Skin of body (tissue), 2 donors: ENCODE measurements at regions not wholly inside any gene's neighbourhood (a gene's known extent, or its start where the extent isn't known, plus 50 kb on each side); places are given as distances from the start of the nearest gene placed in this dataset. TPM values are rescaled to one million over a fixed set of nuclear protein-coding genes. Genes with fewer than 3 reads are reported as not detected.

Experiments used
- DNase-seq: peaks from one replicate; lab custom pipeline; 2025; lab: John Stamatoyannopoulos, UW
- small RNA-seq: library from RNA; depleted of rRNA; stranded (forward); fragments of <200 nt; gene quantifications from one replicate; pipeline ENCODE3, GENCODE V24; 2014; ENCODE audit warnings: low replicate concordance

GRCh38 chr2:157934684-157935377 is 58.7 kb upstream of the ACVR1 start:
- DNase-seq: no peak

DNA sequence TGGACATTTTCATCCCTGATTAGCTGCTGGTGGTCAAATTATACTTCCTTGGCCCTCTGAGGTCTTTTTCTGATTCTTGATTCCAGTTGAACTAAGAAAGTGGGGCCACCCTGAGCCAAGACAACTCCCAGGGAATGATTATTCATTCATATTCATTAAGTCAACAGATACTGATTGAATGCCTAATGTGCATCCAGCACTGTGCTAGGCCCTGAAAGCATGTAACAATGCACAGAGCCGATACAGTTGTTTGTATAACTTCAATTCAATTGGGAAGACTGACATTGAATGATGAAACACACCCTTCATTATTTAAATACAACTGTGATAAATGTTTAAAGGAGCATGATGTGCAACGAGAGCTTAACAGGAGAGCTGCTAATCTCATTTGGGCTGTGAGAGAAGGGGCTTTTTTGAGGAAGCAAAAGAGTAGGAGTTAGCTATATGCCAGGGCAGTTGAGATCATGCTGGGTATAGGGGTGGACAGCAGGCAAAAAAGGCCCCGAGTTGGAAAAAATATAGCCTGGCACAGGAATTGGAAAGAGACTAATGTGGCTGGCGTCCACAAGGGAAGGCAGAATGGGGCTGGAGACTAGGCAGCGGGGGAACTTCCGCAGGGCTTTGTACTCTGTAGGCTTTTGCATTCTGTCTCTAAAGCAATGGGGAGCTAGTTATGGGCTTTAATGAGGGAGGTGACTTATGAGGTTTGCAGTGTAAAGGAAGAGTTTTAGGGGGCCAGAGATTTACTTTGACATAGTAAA is 57.2 kb upstream of the ACVR1 start:
- DNase-seq: no peak

DNA sequence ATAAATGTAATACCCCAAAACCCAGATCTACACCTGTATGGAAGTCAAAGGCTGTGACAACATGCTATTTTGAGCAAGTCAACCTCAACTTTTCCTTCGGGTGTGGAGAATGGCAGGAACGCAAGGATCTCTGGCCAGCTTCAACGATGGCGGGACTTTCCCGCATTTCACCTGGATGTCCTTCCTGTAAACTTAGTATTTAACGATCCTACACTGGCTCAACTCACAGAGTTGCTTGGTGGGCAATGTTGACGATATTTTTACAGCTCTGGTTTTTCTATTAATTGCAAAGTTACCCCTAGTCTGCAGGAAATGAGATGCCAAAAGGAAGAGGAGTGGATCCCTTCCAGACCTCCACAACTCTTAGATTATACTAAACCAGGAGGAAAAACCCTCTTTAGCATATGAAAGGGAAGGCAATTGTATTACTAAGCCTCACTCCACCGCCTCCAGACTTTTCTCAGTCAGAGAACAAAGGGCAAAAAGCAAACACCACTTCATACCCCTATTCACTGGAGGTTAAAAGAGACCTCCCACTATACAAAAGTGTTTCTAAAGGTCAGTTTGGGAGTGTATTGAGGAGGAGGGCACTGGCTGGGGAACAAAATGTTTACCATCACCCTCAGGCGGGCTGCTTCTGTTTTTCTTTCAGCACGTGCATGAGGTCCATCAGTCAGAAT is 56.5 kb upstream of the ACVR1 start:
- no peak for DNase-seq

DNA sequence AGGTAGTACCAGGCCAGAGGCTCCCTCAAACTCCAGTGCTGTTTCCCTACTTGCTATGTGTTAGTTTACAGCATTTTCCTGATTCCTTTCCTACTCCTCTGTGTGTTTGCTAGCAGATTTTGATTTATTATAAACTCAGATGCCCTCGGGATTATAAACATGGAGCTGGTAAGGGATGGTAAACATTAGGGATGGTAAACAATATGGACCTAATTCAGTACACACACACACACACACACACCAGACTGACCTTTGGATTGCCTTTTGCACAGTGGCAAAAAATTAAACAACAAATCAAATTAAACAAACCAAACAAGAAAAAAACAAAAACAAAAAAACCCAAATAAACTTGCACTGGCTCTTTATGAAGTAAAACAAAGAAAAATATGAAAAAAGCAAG is 55.4 kb upstream of the ACVR1 start:
- no peak for DNase-seq

- no peak for DNase-seq
These were observed 54.6 kb upstream of the ACVR1 start for GRCh38 chr2:157930728-157931127.

DNA sequence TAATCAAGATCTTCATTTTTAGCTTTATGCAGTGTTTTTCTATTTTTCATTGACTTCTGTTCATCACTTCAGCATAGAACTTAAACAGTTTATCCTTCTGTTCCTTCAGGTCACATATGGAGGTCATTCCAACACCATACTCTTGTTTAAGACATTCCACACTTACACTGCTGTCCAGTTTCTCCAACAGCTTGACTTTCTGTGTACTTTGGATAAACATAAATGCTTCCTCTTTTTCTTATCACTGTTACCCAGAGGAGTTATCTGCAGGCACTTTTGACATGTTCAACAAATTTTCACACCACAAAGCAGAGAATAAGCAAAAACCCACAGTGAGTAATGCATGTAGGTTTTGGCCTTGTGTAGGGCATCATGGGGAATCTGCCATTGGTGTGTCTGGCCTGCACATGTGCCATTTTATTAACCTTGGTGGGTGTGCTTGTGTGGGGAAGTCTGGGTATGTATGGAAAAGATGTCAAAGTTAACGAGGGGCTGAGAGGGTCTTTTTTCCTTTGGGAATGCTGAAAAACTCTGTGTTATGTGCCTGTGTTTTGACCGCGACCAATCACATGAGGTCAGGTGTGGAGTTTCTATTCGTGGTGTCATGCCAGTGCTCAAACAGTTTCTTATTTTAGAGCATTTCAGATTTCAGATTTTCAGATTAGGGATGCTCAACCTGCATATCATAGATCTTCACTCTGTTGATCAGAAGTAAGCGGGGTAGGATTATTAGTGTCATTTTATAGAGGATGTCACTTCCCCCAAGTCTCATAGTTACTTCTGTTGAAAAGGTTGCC is 53.9 kb upstream of the ACVR1 start:
- DNase-seq: no peak

DNA sequence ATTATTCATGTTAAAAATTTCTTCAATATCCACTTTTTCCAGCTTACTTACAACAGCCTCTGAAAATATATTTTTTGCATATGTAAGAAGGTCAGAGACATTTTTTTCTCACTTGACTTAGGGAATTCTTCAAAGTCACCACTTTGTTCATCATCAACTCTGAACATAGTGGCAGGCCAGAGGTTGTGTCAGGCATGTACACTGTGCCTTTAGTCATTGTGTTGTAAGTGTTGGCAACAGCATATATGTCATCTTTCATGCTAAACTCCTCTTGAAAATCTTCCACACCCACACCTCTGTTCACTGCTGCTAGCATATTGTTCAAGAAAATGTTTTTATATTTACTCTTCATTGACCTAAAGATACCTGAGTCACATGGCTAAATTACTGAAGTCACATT is 52.2 kb upstream of the ACVR1 start:
- DNase-seq: no peak

DNA sequence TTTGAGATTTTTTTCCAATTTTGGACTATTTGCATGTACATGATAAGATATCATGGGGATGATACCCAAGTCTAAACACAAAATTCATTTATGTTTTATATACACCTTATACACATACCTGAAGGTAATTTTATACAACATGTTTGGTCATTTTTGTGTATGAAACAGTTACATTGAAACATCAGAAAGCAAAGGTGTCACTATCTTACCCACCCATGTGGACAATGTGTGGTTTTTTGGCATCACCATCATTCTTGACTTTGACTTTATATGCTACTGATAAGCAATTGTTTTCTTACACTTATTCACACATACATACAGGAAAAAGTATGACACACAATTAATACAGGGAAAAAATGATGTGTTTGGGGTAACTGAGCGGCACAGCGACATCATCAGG is 51.0 kb upstream of the ACVR1 start:
- no peak for DNase-seq

Small RNA genes in the stretch of these regions (small RNA-seq; reads per million reads assigned to genes)
- gene RNU6-932P: not detected
